GM23338 (cell line): ENCODE measurements at regions not wholly inside any gene's neighbourhood (a gene's known extent, or its start where the extent isn't known, plus 50 kb on each side); places are given as distances from the start of the nearest gene placed in this dataset.

ENCODE experiments used
- CREB1 ChIP-seq: fragments of 250-450 bp; sonication (Bioruptor Pico); IDR thresholded peaks from 2 replicates; pipeline ENCODE4 v1.5.0; 2020; ENCODE audit warnings: low read depth, mild to moderate bottlenecking, moderate library complexity
- CTCF ChIP-seq, 2 experiments: fragments of 200-600 bp in 1 of 2; sonication (generic) in 1 of 2; conservative IDR thresholded peaks; 2 replicates each; pipeline versions ENCODE4 v1.5.1 to v1.6.1; 2016 to 2017; ENCODE audit warnings: antibody characterized with exemption in 2 of 2, low read depth in 2 of 2, mild to moderate bottlenecking in 2 of 2, moderate library complexity in 1 of 2
- EZH2 ChIP-seq: fragments of 200-600 bp; sonication (generic); IDR thresholded peaks from one replicate; pipeline ENCODE4 v1.8.0; 2017; ENCODE audit warnings: antibody characterized with exemption, mild to moderate bottlenecking, low read depth; ENCODE audit not compliant: unreplicated experiment
- EZH2phosphoT487 ChIP-seq: fragments of 200-600 bp; sonication (generic); IDR thresholded peaks from one replicate; pipeline ENCODE4 v1.8.1; 2018; ENCODE audit warnings: antibody characterized with exemption; ENCODE audit not compliant: unreplicated experiment
- JUNB ChIP-seq: IDR thresholded peaks from one replicate; pipeline ENCODE4 v1.6.1; 2016; ENCODE audit warnings: antibody characterized with exemption; ENCODE audit not compliant: unreplicated experiment
- NANOG ChIP-seq: IDR thresholded peaks from 2 replicates; pipeline ENCODE4 v1.6.1; 2016; ENCODE audit warnings: antibody characterized with exemption, borderline replicate concordance
- POLR2AphosphoS5 ChIP-seq: IDR thresholded peaks from 2 replicates; pipeline ENCODE4 v1.6.1; 2016; ENCODE audit warnings: antibody characterized with exemption, low read depth
- REST ChIP-seq: IDR thresholded peaks from one replicate; pipeline ENCODE4 v1.6.1; 2018; ENCODE audit warnings: antibody characterized with exemption; ENCODE audit not compliant: unreplicated experiment
- STAT1 ChIP-seq: IDR thresholded peaks from one replicate; pipeline ENCODE4 v1.6.1; 2016; ENCODE audit warnings: antibody characterized with exemption; ENCODE audit not compliant: unreplicated experiment
- ZNF462 ChIP-seq: fragments of 250-450 bp; sonication (Bioruptor Pico); IDR thresholded peaks from 2 replicates; pipeline ENCODE4 v1.5.0; 2020; ENCODE audit warnings: mild to moderate bottlenecking, moderate library complexity

- TF ChIP-seq CTCF (conservative IDR thresholded peaks at IDR 0.05; ENCODE audit: low read depth in 2 of 2): no peak
- no peak for TF ChIP-seq POLR2AphosphoS5
- no peak for TF ChIP-seq REST
- TF ChIP-seq EZH2: no peak
- no peak for TF ChIP-seq EZH2phosphoT487
- TF ChIP-seq NANOG: no peak
- TF ChIP-seq JUNB: no peak
- TF ChIP-seq CREB1 (CRISPR knock-in tag): no peak
- TF ChIP-seq ZNF462 (CRISPR knock-in tag): no peak
- no peak for TF ChIP-seq STAT1
These were observed 380.8 kb downstream of the SPRY1 start for GRCh38 chr4:123777373-123777772.
